ENCODE measurements at regions not wholly inside any gene's neighbourhood (a gene's known extent, or its start where the extent isn't known, plus 50 kb on each side); places are given as distances from the start of the nearest gene placed in this dataset.

- POLR2A ChIA-PET: no interaction called here
- CTCF ChIA-PET: no interaction called here
Observed at GRCh38 chr5:107103522-107103921, 567.2 kb downstream of the EFNA5 start.

GRCh38 chr5:107100121-107100520 lies 570.6 kb downstream of the EFNA5 start:
- POLR2A ChIA-PET: no interaction called here
- CTCF ChIA-PET: no interaction called here

GRCh38 chr5:107099506-107099905 lies 571.2 kb downstream of the EFNA5 start:
- ChIA-PET POLR2A (no interaction called here), CTCF (no interaction called here)

- CTCF ChIA-PET: no interaction called here
- POLR2A ChIA-PET: no interaction called here
Observed at GRCh38 chr5:107092695-107093094, 578.0 kb downstream of the EFNA5 start.

GRCh38 chr5:107090506-107090905 lies 580.2 kb downstream of the EFNA5 start:
- ChIA-PET POLR2A (no interaction called here), CTCF (no interaction called here)

GRCh38 chr5:107088907-107089306 lies 581.8 kb downstream of the EFNA5 start:
- POLR2A ChIA-PET: no interaction called here
- CTCF ChIA-PET: no interaction called here

- ChIA-PET POLR2A (no interaction called here), CTCF (no interaction called here)
Observed at GRCh38 chr5:107085572-107085971, 585.2 kb downstream of the EFNA5 start.

GRCh38 chr5:107074996-107075395 lies 595.7 kb downstream of the EFNA5 start:
- POLR2A ChIA-PET: no interaction called here
- CTCF ChIA-PET: no interaction called here

- ChIA-PET POLR2A (no interaction called here), CTCF (no interaction called here)
Observed at GRCh38 chr5:107072967-107073366, 597.8 kb downstream of the EFNA5 start.

GRCh38 chr5:107072440-107072839 lies 598.3 kb downstream of the EFNA5 start:
- ChIA-PET CTCF (no interaction called here), POLR2A (no interaction called here)

- CTCF ChIA-PET: no interaction called here
Observed at GRCh38 chr5:107068782-107069181, 602.0 kb downstream of the EFNA5 start.

GRCh38 chr5:107067395-107067794 lies 603.3 kb downstream of the EFNA5 start:
- POLR2A ChIA-PET: no interaction called here
- CTCF ChIA-PET: no interaction called here

More at GRCh38 chr5:107068782-107069181, 602.0 kb downstream of the EFNA5 start:
- POLR2A ChIA-PET: no interaction called here

GRCh38 chr5:107063511-107063910 lies 607.2 kb downstream of the EFNA5 start:
- ChIA-PET POLR2A (no interaction called here), CTCF (no interaction called here)

- ChIA-PET POLR2A (no interaction called here), CTCF (no interaction called here)
Observed at GRCh38 chr5:107058803-107059202, 611.9 kb downstream of the EFNA5 start.

GRCh38 chr5:107058235-107058634 lies 612.5 kb downstream of the EFNA5 start:
- ChIA-PET CTCF (no interaction called here), POLR2A (no interaction called here)

GRCh38 chr5:107056278-107056677 lies 614.5 kb downstream of the EFNA5 start:
- ChIA-PET CTCF (no interaction called here), POLR2A (no interaction called here)

- POLR2A ChIA-PET: no interaction called here
- CTCF ChIA-PET: no interaction called here
Observed at GRCh38 chr5:107047048-107047447, 623.7 kb downstream of the EFNA5 start.

GRCh38 chr5:107043665-107044064 lies 627.1 kb downstream of the EFNA5 start:
- CTCF ChIA-PET: no interaction called here

GRCh38 chr5:107040907-107041306 lies 629.8 kb downstream of the EFNA5 start:
- ChIA-PET POLR2A (no interaction called here), CTCF (no interaction called here)

More at GRCh38 chr5:107043665-107044064, 627.1 kb downstream of the EFNA5 start:
- POLR2A ChIA-PET: no interaction called here

GRCh38 chr5:107032629-107033028 lies 638.1 kb downstream of the EFNA5 start:
- ChIA-PET POLR2A (no interaction called here), CTCF (no interaction called here)

GRCh38 chr5:107028938-107029337 lies 641.8 kb downstream of the EFNA5 start:
- POLR2A ChIA-PET: no interaction called here
- CTCF ChIA-PET: no interaction called here

GRCh38 chr5:107025712-107026497 lies 644.8 kb downstream of the EFNA5 start:
- ChIA-PET POLR2A (no interaction called here), CTCF (no interaction called here)

- ChIA-PET CTCF (no interaction called here), POLR2A (no interaction called here)
Observed at GRCh38 chr5:107023732-107024131, 647.0 kb downstream of the EFNA5 start.
